ENCODE measurements at regions not wholly inside any gene's neighbourhood (a gene's known extent, or its start where the extent isn't known, plus 50 kb on each side); places are given as distances from the start of the nearest gene placed in this dataset.

DNA sequence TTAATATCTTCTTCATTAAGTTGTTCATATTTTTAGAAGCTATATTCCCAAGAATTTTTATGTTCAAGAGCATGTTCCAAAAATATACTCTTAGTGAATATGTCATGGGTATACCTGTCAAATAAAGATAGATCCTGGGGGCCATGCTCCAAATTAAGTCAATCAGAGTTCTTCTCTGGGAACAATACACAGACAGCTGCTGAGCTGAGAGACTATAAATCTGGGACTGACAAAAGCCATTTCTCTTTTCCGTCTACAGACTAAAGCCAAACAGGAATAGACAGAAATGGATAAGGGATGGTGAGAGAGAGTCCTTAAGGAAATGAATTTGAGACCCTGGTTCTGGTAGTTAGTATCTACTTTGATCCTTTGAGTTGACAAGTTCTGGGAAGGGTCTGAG is 465.1 kb upstream of the RASGRP1 start:
- intact Hi-C loops (cut with micrococcal nuclease; ENCODE audit: unreplicated experiment), result no loop called here
- BruUV-seq (replicated peaks), result no TSS peak
- H3K4me1 ChIP-seq, result no peaks in the 10 kb centered on the region

DNA sequence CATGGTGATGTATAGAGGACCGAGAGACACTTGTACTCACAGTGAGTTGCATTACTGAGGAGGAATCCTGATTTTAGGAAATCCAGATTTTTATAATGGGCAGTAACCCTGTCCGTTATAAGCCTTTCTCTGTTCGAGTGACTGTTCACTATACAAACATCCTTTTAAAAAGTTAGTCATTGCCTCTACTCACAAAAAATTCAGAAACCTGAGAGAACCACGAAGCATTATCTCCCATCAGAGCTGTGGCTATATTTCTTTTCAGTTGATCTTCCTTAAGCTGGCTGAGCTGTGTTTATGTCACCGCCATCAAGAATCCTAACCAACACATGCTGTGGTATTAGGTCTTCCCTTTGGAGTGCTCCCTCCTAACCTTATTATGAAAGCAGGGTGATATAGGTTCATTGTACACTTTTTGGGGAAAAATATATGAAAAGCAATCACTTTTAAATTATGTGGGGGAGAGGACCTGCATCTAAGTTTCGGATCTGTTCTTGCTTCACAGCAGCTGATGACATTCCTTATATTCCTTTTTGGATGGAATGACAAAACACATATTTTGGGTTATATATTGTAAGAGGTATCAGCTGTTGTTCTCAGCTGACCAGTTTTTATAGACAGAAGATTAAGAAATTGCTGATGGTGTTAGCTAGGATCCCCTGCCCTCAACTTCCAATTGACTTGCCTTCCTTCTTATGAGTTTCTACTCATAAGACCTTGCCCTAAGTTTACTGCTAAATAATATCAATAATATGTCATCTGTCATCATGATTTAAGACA is 465.9 kb upstream of the RASGRP1 start:
- no peak overlapping the region for H3K27ac Mint-ChIP-seq (ENCODE audit: unreplicated experiment)
- no peaks in the 10 kb centered on the region for H3K27me3 ChIP-seq (replicated peaks; ENCODE audit: control insufficient read depth, insufficient read depth, low read length)
- ChIA-PET POLR2A (no interaction called here), CTCF (no interaction called here)
- H3K36me3 ChIP-seq (ENCODE audit: control insufficient read depth, insufficient read depth, low read length), result no peaks in the 10 kb centered on the region
- H3K4me3 ChIP-seq (ENCODE audit: low read depth, low read length), result no peak overlapping the region
- intact Hi-C loops (cut with micrococcal nuclease; ENCODE audit: unreplicated experiment), result no loop called here
- no TSS peak for BruUV-seq (replicated peaks)
- no peaks in the 10 kb centered on the region for H3K27me3 Mint-ChIP-seq (ENCODE audit: insufficient read depth, unreplicated experiment)
- DNase-seq, result no peak
- TF ChIP-seq, protein P1, sequence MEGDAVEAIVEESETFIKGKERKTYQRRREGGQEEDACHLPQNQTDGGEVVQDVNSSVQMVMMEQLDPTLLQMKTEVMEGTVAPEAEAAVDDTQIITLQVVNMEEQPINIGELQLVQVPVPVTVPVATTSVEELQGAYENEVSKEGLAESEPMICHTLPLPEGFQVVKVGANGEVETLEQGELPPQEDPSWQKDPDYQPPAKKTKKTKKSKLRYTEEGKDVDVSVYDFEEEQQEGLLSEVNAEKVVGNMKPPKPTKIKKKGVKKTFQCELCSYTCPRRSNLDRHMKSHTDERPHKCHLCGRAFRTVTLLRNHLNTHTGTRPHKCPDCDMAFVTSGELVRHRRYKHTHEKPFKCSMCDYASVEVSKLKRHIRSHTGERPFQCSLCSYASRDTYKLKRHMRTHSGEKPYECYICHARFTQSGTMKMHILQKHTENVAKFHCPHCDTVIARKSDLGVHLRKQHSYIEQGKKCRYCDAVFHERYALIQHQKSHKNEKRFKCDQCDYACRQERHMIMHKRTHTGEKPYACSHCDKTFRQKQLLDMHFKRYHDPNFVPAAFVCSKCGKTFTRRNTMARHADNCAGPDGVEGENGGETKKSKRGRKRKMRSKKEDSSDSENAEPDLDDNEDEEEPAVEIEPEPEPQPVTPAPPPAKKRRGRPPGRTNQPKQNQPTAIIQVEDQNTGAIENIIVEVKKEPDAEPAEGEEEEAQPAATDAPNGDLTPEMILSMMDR (IDR thresholded peaks at IDR 0.05; ENCODE audit: insufficient read depth in 1 of 2, low read depth in 1 of 2, low read length in 1 of 2, severe bottlenecking in 1 of 2, unreplicated experiment in 1 of 2), result no peak
- no peaks in the 10 kb centered on the region for H3K9me3 ChIP-seq
- H3K36me3 Mint-ChIP-seq (ENCODE audit: insufficient read depth, unreplicated experiment), result no peaks in the 10 kb centered on the region
- H3K4me3 Mint-ChIP-seq (ENCODE audit: unreplicated experiment), result no peak overlapping the region
- no peaks in the 10 kb centered on the region for H3K4me1 ChIP-seq
- H3K4me1 Mint-ChIP-seq (ENCODE audit: low read depth, unreplicated experiment), result no peaks in the 10 kb centered on the region
- no peaks in the 10 kb centered on the region for H3K9me3 Mint-ChIP-seq (ENCODE audit: unreplicated experiment)

More for the DNA sequence above, 465.1 kb upstream of the RASGRP1 start:
- no peak overlapping the region for H3K27ac Mint-ChIP-seq (ENCODE audit: unreplicated experiment)
- no peak for DNase-seq
- no peaks in the 10 kb centered on the region for H3K27me3 Mint-ChIP-seq (ENCODE audit: insufficient read depth, unreplicated experiment)
- TF ChIP-seq, protein P1 (IDR thresholded peaks at IDR 0.05; ENCODE audit: insufficient read depth in 1 of 2, low read depth in 1 of 2, low read length in 1 of 2, severe bottlenecking in 1 of 2, unreplicated experiment in 1 of 2), result no peak
- no peaks in the 10 kb centered on the region for H3K9me3 ChIP-seq
- CTCF ChIA-PET, result no interaction called here
- no peaks in the 10 kb centered on the region for H3K9me3 Mint-ChIP-seq (ENCODE audit: unreplicated experiment)
- no peak overlapping the region for H3K4me3 Mint-ChIP-seq (ENCODE audit: unreplicated experiment)
- H3K27me3 ChIP-seq (replicated peaks; ENCODE audit: control insufficient read depth, insufficient read depth, low read length), result no peaks in the 10 kb centered on the region
- no peaks in the 10 kb centered on the region for H3K4me1 Mint-ChIP-seq (ENCODE audit: low read depth, unreplicated experiment)
- POLR2A ChIA-PET, result no interaction called here
- no peaks in the 10 kb centered on the region for H3K36me3 Mint-ChIP-seq (ENCODE audit: insufficient read depth, unreplicated experiment)
- no peak overlapping the region for H3K4me3 ChIP-seq (ENCODE audit: low read depth, low read length)
- H3K36me3 ChIP-seq (ENCODE audit: control insufficient read depth, insufficient read depth, low read length), result no peaks in the 10 kb centered on the region

DNA sequence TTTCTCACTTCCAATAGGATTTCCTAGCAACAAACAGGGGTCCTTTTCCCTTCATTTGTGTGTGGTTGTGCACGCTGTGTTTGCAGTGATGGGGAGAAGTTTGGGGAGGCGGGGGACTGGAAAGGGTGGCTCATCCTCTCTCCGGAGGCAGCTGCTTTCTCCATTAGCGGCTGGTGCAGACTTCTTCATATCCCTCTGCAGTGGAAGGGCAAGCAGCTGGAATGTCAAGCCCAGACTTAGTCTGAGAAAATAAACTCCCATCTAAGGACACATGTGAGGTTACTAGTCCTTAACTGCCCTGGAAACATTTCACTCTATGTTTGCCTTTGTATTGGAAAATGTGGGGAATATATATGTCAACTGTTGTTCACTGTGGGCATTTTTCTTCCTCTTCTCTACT is 467.0 kb upstream of the RASGRP1 start:
- ChIA-PET CTCF (no interaction called here), POLR2A (no interaction called here)
- Mint-ChIP-seq H3K9me3 (ENCODE audit: unreplicated experiment) (no peaks in the 10 kb centered on the region), H3K36me3 (ENCODE audit: insufficient read depth, unreplicated experiment) (no peaks in the 10 kb centered on the region), H3K27ac (ENCODE audit: unreplicated experiment) (no peak overlapping the region), H3K4me1 (ENCODE audit: low read depth, unreplicated experiment) (no peaks in the 10 kb centered on the region), H3K4me3 (ENCODE audit: unreplicated experiment) (no peak overlapping the region), H3K27me3 (ENCODE audit: insufficient read depth, unreplicated experiment) (no peaks in the 10 kb centered on the region)
- DNase-seq, result no peak
- Histone ChIP-seq H3K27me3 (replicated peaks; ENCODE audit: control insufficient read depth, insufficient read depth, low read length) (no peaks in the 10 kb centered on the region), H3K36me3 (ENCODE audit: control insufficient read depth, insufficient read depth, low read length) (no peaks in the 10 kb centered on the region), H3K4me3 (ENCODE audit: low read depth, low read length) (no peak overlapping the region), H3K4me1 (no peaks in the 10 kb centered on the region), H3K9me3 (no peaks in the 10 kb centered on the region)
- intact Hi-C loops (cut with micrococcal nuclease; ENCODE audit: unreplicated experiment), result no loop called here
- TF ChIP-seq, protein P1 (IDR thresholded peaks at IDR 0.05; ENCODE audit: insufficient read depth in 1 of 2, low read depth in 1 of 2, low read length in 1 of 2, severe bottlenecking in 1 of 2, unreplicated experiment in 1 of 2), result no peak
- BruUV-seq (replicated peaks), result no TSS peak

Data from Caco-2 (cell line).